ENCODE measurements at regions not wholly inside any gene's neighbourhood (a gene's known extent, or its start where the extent isn't known, plus 50 kb on each side); places are given as distances from the start of the nearest gene placed in this dataset.

DNA sequence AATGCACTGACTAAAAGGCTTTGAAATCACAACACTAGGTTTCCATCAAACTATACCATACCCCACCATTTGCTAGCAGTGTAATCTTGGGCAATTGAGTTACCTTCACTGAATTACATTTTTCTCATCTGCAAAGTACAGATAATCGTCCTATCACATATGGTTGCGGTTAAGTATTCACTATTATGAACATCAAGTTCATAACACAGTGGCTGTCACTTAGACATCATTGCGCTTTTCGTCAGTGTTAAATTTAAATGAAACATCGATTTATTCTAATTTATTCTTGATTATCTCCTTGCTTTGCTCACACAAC is 505.9 kb downstream of the CPS1 start:
- no peak for TF ChIP-seq POLR2A (IDR thresholded peaks at IDR 0.05; ENCODE audit: low read length)
- no peak for TF ChIP-seq GATA1 (IDR thresholded peaks at IDR 0.05; ENCODE audit: low read depth, low read length)
